PC-3 (cell line): ENCODE measurements at regions not wholly inside any gene's neighbourhood (a gene's known extent, or its start where the extent isn't known, plus 50 kb on each side); places are given as distances from the start of the nearest gene placed in this dataset.

Source experiments
- ATAC-seq: fragments of 200-7000 bp; cut with Tn5 transposase; 2 replicates; pipeline ENCODE4 v1.9.1; 2020; ENCODE audit warnings: mild to moderate bottlenecking, moderate library complexity
- BruUV-seq: library from RNA; stranded (reverse); fragments of 400-500 nt; replicated peaks from 2 replicates; lab custom pipeline; 2021; lab: Mats Ljungman, UMichigan
- CTCF ChIA-PET: fragments of 300-600 bp; sonication (Branson Sonifier 250); formaldehyde crosslinking; loops from one replicate; lab custom pipeline; 2022; ENCODE audit warnings: antibody characterized with exemption; lab: Charles Lee
- POLR2A ChIA-PET: fragments of 300-600 bp; sonication (Branson Sonifier 250); formaldehyde crosslinking; loops from one replicate; lab custom pipeline; 2022; ENCODE audit warnings: antibody characterized with exemption; ENCODE audit not compliant: unreplicated experiment; lab: Charles Lee
- DNase-seq: peaks from one replicate; pipeline ENCODE4 v3.0.0-alpha.2; 2015
- H2AFZ ChIP-seq: fragments of 300-600 bp; sonication (generic); 2 replicates; pipeline ENCODE4 v1.6.0; 2016; ENCODE audit warnings: antibody characterized with exemption, low read length
- H3F3A ChIP-seq: fragments of 300-600 bp; sonication (generic); one replicate; pipeline ENCODE4 v1.6.0; 2017; ENCODE audit warnings: antibody characterized with exemption, low read length, control low read depth, mild to moderate bottlenecking; ENCODE audit not compliant: unreplicated experiment
- H3K27ac ChIP-seq: fragments of 300-600 bp; sonication (generic); 2 replicates; pipeline ENCODE4 v1.5.1; 2016; ENCODE audit warnings: mild to moderate bottlenecking, low read length
- H3K27me3 ChIP-seq: fragments of 300-600 bp; sonication (generic); 2 replicates; pipeline ENCODE4 v1.6.1; 2016; ENCODE audit warnings: low read length, mixed read lengths
- H3K36me3 ChIP-seq: fragments of 300-600 bp; sonication (generic); 2 replicates; pipeline ENCODE4 v1.6.1; 2016; ENCODE audit warnings: low read depth, mixed run types, low read length, mixed read lengths
- H3K4me1 ChIP-seq: fragments of 300-600 bp; sonication (generic); 2 replicates; pipeline ENCODE4 v1.5.1; 2016; ENCODE audit warnings: low read length; ENCODE audit not compliant: insufficient read depth
- H3K4me2 ChIP-seq: fragments of 300-600 bp; sonication (generic); 2 replicates; pipeline ENCODE4 v1.6.0; 2016; ENCODE audit warnings: low read length
- H3K4me3 ChIP-seq: fragments of 300-600 bp; sonication (generic); 2 replicates; pipeline ENCODE4 v1.5.1; 2016; ENCODE audit warnings: mild to moderate bottlenecking, low read length, mixed read lengths
- H3K79me2 ChIP-seq: fragments of 300-600 bp; sonication (generic); 2 replicates; pipeline ENCODE4 v1.6.1; 2017; ENCODE audit warnings: low read length, mixed read lengths
- H3K9ac ChIP-seq: fragments of 300-600 bp; sonication (generic); 2 replicates; pipeline ENCODE4 v1.6.0; 2016; ENCODE audit warnings: mild to moderate bottlenecking, low read length
- H3K9me2 ChIP-seq: fragments of 300-600 bp; sonication (generic); replicated peaks from 2 replicates; pipeline ENCODE4 v1.6.1; 2016; ENCODE audit warnings: mixed run types, low read length, mixed read lengths
- H3K9me3 ChIP-seq: fragments of 300-600 bp; sonication (generic); 2 replicates; pipeline ENCODE4 v1.6.1; 2016; ENCODE audit warnings: low read length, mixed read lengths
- H4K20me1 ChIP-seq: fragments of 300-600 bp; sonication (generic); 2 replicates; pipeline ENCODE4 v1.6.1; 2016; ENCODE audit warnings: low read length, mixed read lengths
- EZH2 ChIP-seq: fragments of 300-600 bp; sonication (generic); IDR thresholded peaks from one replicate; pipeline ENCODE4 v1.6.1; 2017; ENCODE audit warnings: antibody characterized with exemption, mild to moderate bottlenecking, low read length; ENCODE audit not compliant: unreplicated experiment
- EZH2phosphoT487 ChIP-seq: fragments of 300-600 bp; sonication (generic); IDR thresholded peaks from 2 replicates; pipeline ENCODE4 v1.6.1; 2018; ENCODE audit warnings: mild to moderate bottlenecking, antibody characterized with exemption, low read length, borderline replicate concordance
- intact Hi-C: fragments of 100-400 bp; cut with micrococcal nuclease; formaldehyde crosslinking; loops from 2 replicates; pipeline ENCODE4 v1.9.0; 2023
- TF ChIP-seq, protein P1 (sequence below): fragments of 300-600 bp; sonication (generic); conservative IDR thresholded peaks from 2 replicates; pipeline ENCODE4 v1.5.1; 2017; ENCODE audit warnings: antibody characterized with exemption, low read depth, mild to moderate bottlenecking, low read length

DNA sequence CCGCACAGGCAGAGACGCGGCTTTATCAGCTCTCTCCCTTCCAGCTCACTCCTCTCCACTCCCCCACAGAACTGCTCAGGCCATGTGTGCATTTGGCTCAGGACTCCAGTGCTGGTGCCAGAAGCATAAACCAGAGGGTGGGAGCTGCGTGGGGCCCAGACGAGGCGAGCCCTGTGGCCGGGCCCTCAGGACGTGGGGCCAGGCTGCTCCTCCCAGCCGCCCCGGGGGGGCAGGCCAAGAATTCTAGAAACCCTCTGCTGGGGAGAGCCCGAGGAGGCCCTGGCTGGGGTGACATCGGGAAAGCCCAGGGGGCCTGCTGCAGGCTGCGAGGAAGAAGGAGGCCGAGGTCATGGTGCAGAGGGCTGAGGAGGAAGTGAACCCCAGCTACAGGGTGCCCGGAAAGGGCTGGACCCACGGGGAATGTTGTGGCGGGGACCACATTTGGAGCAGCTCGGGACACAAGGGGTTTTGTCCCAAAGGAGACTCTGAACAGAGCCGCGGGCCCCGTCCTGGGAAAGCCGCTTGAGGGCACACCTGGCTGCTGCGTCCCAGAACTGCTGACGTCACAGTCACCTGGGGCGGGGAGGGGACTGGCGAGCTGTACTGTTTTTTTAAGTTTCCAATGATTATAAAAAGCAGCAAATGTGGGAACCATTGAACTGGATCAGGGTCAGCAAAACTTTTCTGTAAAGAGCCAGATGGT, 107.1 kb downstream of the BANF2 start:
- POLR2A ChIA-PET: no interaction called here
- no peak overlapping the region for H3K9ac ChIP-seq
- ATAC-seq: no peak

DNA sequence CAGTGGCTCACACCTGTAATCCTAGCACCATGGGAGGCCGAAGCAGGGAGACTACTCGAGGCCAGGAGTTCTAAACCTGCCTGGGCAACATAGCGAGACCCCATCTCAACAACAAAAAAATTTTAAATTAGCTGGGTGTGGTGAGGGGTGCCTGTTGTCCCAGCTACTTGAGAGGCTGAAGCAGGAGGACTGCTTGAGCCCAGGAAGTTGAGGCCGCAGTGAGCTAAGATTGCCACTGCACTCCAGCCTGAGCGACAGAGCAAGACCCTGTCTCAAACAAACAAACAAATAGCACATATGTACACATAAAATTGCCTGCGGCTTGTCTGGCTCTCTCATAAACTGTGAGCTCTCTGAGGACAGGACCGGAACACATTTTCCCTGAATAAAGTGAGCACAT, 106.3 kb downstream of the BANF2 start:
- ATAC-seq: no peak
- H3K4me1 ChIP-seq: 0 out of 2 replicates have a peak, but pooled peaks cover 4% of the 10 kb centered on the region
- no peaks in the 10 kb centered on the region for H3K79me2 ChIP-seq
- no peak overlapping the region for H2AFZ ChIP-seq
- no peak overlapping the region for H3K4me3 ChIP-seq
- no peaks in the 10 kb centered on the region for H3K36me3 ChIP-seq
- H4K20me1 ChIP-seq: no peaks in the 10 kb centered on the region
- ChIA-PET POLR2A (no interaction called here), CTCF (no interaction called here)
- no peaks in the 10 kb centered on the region for H3K27me3 ChIP-seq
- H3K9me2 ChIP-seq: no peaks in the 10 kb centered on the region
- no TSS peak for BruUV-seq
- no peak for DNase-seq
- no peak overlapping the region for H3K4me2 ChIP-seq
- H3F3A ChIP-seq: no peaks in the 10 kb centered on the region
- no peak overlapping the region for H3K9ac ChIP-seq
- no peak overlapping the region for H3K27ac ChIP-seq
- TF ChIP-seq EZH2phosphoT487: no peak
- no peak for TF ChIP-seq EZH2
- TF ChIP-seq, protein P1, sequence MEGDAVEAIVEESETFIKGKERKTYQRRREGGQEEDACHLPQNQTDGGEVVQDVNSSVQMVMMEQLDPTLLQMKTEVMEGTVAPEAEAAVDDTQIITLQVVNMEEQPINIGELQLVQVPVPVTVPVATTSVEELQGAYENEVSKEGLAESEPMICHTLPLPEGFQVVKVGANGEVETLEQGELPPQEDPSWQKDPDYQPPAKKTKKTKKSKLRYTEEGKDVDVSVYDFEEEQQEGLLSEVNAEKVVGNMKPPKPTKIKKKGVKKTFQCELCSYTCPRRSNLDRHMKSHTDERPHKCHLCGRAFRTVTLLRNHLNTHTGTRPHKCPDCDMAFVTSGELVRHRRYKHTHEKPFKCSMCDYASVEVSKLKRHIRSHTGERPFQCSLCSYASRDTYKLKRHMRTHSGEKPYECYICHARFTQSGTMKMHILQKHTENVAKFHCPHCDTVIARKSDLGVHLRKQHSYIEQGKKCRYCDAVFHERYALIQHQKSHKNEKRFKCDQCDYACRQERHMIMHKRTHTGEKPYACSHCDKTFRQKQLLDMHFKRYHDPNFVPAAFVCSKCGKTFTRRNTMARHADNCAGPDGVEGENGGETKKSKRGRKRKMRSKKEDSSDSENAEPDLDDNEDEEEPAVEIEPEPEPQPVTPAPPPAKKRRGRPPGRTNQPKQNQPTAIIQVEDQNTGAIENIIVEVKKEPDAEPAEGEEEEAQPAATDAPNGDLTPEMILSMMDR: no peak
- intact Hi-C loops: no loop called here
- no peaks in the 10 kb centered on the region for H3K9me3 ChIP-seq

More for the DNA sequence above, 107.1 kb downstream of the BANF2 start:
- Histone ChIP-seq H3K9me2 (no peaks in the 10 kb centered on the region), H4K20me1 (no peaks in the 10 kb centered on the region), H3K4me1 (0 out of 2 replicates have a peak, but pooled peaks cover 4% of the 10 kb centered on the region), H3K4me3 (no peak overlapping the region), H3K27me3 (no peaks in the 10 kb centered on the region), H3K9me3 (no peaks in the 10 kb centered on the region), H3K79me2 (no peaks in the 10 kb centered on the region), H3K36me3 (no peaks in the 10 kb centered on the region), H3F3A (no peaks in the 10 kb centered on the region), H3K27ac (no peak overlapping the region), H3K4me2 (no peak overlapping the region), H2AFZ (no peak overlapping the region)
- no peak for DNase-seq
- BruUV-seq: no TSS peak
- TF ChIP-seq EZH2phosphoT487 (no peak), EZH2 (no peak)
- TF ChIP-seq, protein P1: no peak
- CTCF ChIA-PET: no interaction called here
- intact Hi-C loops: no loop called here

DNA sequence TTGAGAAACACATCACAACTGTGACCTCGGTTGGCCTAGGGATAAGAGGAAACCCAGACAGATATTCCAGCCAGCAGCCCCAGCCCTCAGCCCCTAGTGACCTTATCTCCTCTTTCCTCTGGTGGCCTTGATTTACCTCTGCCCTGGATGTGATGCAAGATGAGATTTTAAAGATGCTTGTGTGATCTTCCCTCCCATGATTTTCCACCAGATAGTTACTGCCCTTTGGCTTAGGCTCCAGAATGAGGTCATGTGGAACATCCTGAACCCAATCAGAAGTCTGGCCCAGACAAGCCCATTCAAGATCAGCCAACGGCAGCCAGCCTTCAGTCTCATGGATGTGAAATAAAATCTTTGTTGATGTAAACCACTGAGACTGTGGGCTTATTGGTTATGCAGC, 104.0 kb downstream of the BANF2 start:
- ChIA-PET CTCF (no interaction called here), POLR2A (no interaction called here)
- ATAC-seq (no peak), DNase-seq (no peak)
- no peaks in the 10 kb centered on the region for H3K9me2 ChIP-seq
- no peak overlapping the region for H3K27ac ChIP-seq
- no peaks in the 10 kb centered on the region for H3K27me3 ChIP-seq
- H3K9ac ChIP-seq: no peak overlapping the region
- intact Hi-C loops: no loop called here
- H3F3A ChIP-seq: no peaks in the 10 kb centered on the region
- no TSS peak for BruUV-seq
- no peak for TF ChIP-seq EZH2
- TF ChIP-seq, protein P1: no peak
- no peak for TF ChIP-seq EZH2phosphoT487
- H3K36me3 ChIP-seq: no peaks in the 10 kb centered on the region
- H3K79me2 ChIP-seq: no peaks in the 10 kb centered on the region
- H3K4me1 ChIP-seq: peaks cover 7% of the 10 kb centered on the region
- H3K4me2 ChIP-seq: no peak overlapping the region
- H2AFZ ChIP-seq: no peak overlapping the region
- H3K9me3 ChIP-seq: no peaks in the 10 kb centered on the region
- no peaks in the 10 kb centered on the region for H4K20me1 ChIP-seq
- no peak overlapping the region for H3K4me3 ChIP-seq
